GM23338 (cell line): ENCODE measurements at regions not wholly inside any gene's neighbourhood (a gene's known extent, or its start where the extent isn't known, plus 50 kb on each side); places are given as distances from the start of the nearest gene placed in this dataset.

Experiments used
- ATAC-seq: fragments of 200-7000 bp; cut with Tn5 transposase; 3 replicates; pipeline ENCODE4 v1.9.1; 2020
- DNase-seq: peaks from one replicate; pipeline ENCODE4 v3.0.0-alpha.2; 2015; ENCODE audit warnings: low spot score
- H2AFZ ChIP-seq: fragments of 200-600 bp; sonication (generic); 2 replicates; pipeline ENCODE4 v1.8.0; 2016; ENCODE audit warnings: antibody characterized with exemption, mild to moderate bottlenecking, moderate library complexity
- H3F3A ChIP-seq: fragments of 200-600 bp; sonication (generic); replicated peaks from 2 replicates; pipeline ENCODE4 v1.8.0; 2017; ENCODE audit warnings: antibody characterized with exemption, mixed run types, low read depth
- H3K27ac ChIP-seq: fragments of 200-600 bp; sonication (generic); 2 replicates; pipeline ENCODE4 v1.6.1; 2016; ENCODE audit warnings: low read depth
- H3K27me3 ChIP-seq: fragments of 200-600 bp; sonication (generic); 2 replicates; pipeline ENCODE4 v1.8.0; 2016; ENCODE audit warnings: mild to moderate bottlenecking, mixed run types, moderate library complexity; ENCODE audit not compliant: insufficient read depth
- H3K36me3 ChIP-seq: fragments of 200-600 bp; sonication (generic); 2 replicates; pipeline ENCODE4 v1.8.0; 2016; ENCODE audit warnings: mild to moderate bottlenecking; ENCODE audit not compliant: insufficient read depth
- H3K4me1 ChIP-seq: fragments of 200-600 bp; sonication (generic); 2 replicates; pipeline ENCODE4 v1.8.0; 2016; ENCODE audit warnings: mild to moderate bottlenecking, moderate library complexity; ENCODE audit not compliant: insufficient read depth
- H3K4me2 ChIP-seq: fragments of 200-600 bp; sonication (generic); 2 replicates; pipeline ENCODE4 v1.7.1; 2017; ENCODE audit warnings: mixed run types
- H3K4me3 ChIP-seq: fragments of 200-600 bp; sonication (generic); 2 replicates; pipeline ENCODE4 v1.6.1; 2016; ENCODE audit warnings: mixed run types
- H3K79me2 ChIP-seq: fragments of 200-600 bp; sonication (generic); replicated peaks from 2 replicates; pipeline ENCODE4 v1.8.0; 2017; ENCODE audit warnings: mild to moderate bottlenecking; ENCODE audit not compliant: insufficient read depth
- H3K9me2 ChIP-seq: fragments of 200-600 bp; sonication (generic); 2 replicates; pipeline ENCODE4 v1.8.0; 2017; ENCODE audit not compliant: insufficient read depth
- H4K20me1 ChIP-seq: fragments of 200-600 bp; sonication (generic); replicated peaks from 2 replicates; pipeline ENCODE4 v1.8.0; 2017; ENCODE audit warnings: mild to moderate bottlenecking; ENCODE audit not compliant: insufficient read depth
- H3K27ac Mint-ChIP-seq: 2 replicates; pipeline ENCODE4 v1.8.0; 2020; ENCODE audit warnings: inconsistent platforms, mild to moderate bottlenecking, moderate library complexity, mixed read lengths
- H3K27me3 Mint-ChIP-seq: 3 replicates; pipeline ENCODE4 v1.8.0; 2022; ENCODE audit warnings: low read depth, mild to moderate bottlenecking, moderate library complexity, mixed read lengths, inconsistent platforms; ENCODE audit not compliant: insufficient read depth, poor library complexity
- H3K36me3 Mint-ChIP-seq: 3 replicates; pipeline ENCODE4 v1.8.0; 2021; ENCODE audit warnings: low read depth, mild to moderate bottlenecking, inconsistent platforms, moderate library complexity, mixed read lengths
- H3K4me1 Mint-ChIP-seq: 3 replicates; pipeline ENCODE4 v1.8.0; 2020; ENCODE audit warnings: mild to moderate bottlenecking, inconsistent platforms, mixed read lengths
- H3K4me3 Mint-ChIP-seq: 3 replicates; pipeline ENCODE4 v1.8.0; 2021; ENCODE audit warnings: moderate library complexity, mild to moderate bottlenecking, inconsistent platforms, mixed read lengths
- H3K9me3 Mint-ChIP-seq: 3 replicates; pipeline ENCODE4 v1.8.0; 2020; ENCODE audit warnings: moderate library complexity, mild to moderate bottlenecking, inconsistent platforms, mixed read lengths
- CREB1 ChIP-seq: fragments of 250-450 bp; sonication (Bioruptor Pico); IDR thresholded peaks from 2 replicates; pipeline ENCODE4 v1.5.0; 2020; ENCODE audit warnings: low read depth, mild to moderate bottlenecking, moderate library complexity
- EZH2 ChIP-seq: fragments of 200-600 bp; sonication (generic); IDR thresholded peaks from one replicate; pipeline ENCODE4 v1.8.0; 2017; ENCODE audit warnings: antibody characterized with exemption, mild to moderate bottlenecking, low read depth; ENCODE audit not compliant: unreplicated experiment
- POLR2AphosphoS5 ChIP-seq: IDR thresholded peaks from 2 replicates; pipeline ENCODE4 v1.6.1; 2016; ENCODE audit warnings: antibody characterized with exemption, low read depth
- STAT1 ChIP-seq: IDR thresholded peaks from one replicate; pipeline ENCODE4 v1.6.1; 2016; ENCODE audit warnings: antibody characterized with exemption; ENCODE audit not compliant: unreplicated experiment
- ZNF114 ChIP-seq: fragments of 250-450 bp; sonication (Bioruptor Pico); IDR thresholded peaks from 2 replicates; pipeline ENCODE4 v1.5.0; 2020; ENCODE audit warnings: mild to moderate bottlenecking, moderate library complexity
- ZNF331 ChIP-seq: fragments of 250-450 bp; sonication (Bioruptor Pico); IDR thresholded peaks from 2 replicates; pipeline ENCODE4 v1.5.0; 2020; ENCODE audit warnings: low read depth, mild to moderate bottlenecking, moderate library complexity
- TF ChIP-seq, protein P1 (sequence below): IDR thresholded peaks from 2 replicates; pipeline ENCODE4 v1.6.1; 2016; ENCODE audit warnings: antibody characterized with exemption
- TF ChIP-seq, protein P2 (sequence below), 2 experiments: fragments of 200-600 bp in 1 of 2; sonication (generic) in 1 of 2; conservative IDR thresholded peaks; 2 replicates each; pipeline versions ENCODE4 v1.5.1 to v1.6.1; 2016 to 2017; ENCODE audit warnings: antibody characterized with exemption in 2 of 2, low read depth in 2 of 2, mild to moderate bottlenecking in 2 of 2, moderate library complexity in 1 of 2
- TF ChIP-seq, protein P3 (sequence below): IDR thresholded peaks from one replicate; pipeline ENCODE4 v1.6.1; 2018; ENCODE audit warnings: antibody characterized with exemption; ENCODE audit not compliant: unreplicated experiment

DNA sequence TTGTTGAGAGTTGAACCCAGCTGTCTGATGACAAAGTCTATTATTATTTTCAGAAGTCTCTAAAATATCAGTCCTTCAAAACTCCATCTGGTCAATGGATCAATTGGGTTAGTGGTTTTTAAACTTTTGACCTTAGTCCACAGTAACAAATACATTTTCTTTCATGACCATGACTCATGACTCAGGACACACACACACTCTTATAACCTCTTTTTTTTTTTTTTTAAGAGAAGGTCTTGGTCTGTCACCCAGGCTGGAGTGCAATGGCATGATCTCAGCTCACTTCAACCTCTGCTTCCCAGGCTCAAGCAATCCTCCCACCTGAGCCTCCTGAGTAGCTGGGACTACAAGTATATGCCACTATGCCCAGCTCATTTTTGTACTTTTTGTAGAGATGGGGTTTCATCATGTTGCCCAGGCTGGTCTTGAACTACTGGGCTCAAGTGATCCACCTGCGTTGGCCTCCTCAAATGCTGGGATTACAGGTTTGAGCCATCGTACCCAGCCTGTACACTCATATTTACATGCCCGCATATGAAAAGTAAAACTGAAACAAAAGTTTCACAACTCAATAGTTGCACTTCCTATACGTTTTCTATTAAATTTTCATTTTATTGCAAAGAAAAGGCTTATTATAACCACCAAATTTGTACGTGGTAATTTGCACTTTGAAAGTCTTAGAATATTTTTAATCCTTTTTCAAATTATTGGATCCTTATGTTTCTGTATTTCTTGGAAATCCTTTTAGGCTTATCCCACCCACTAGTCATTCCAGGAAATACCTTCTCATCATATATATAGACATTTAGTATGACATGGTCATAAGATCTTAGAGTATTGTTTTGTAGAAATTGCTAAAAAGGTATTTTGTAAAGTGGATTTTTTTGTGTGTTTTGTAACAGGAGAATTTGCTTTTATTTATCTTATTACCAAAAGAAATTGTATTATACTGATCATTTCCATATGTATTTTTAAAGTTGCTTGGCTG lies 199.0 kb downstream of the LPIN1 start (continued):
- TF ChIP-seq CREB1 (CRISPR knock-in tag): no peak

DNA sequence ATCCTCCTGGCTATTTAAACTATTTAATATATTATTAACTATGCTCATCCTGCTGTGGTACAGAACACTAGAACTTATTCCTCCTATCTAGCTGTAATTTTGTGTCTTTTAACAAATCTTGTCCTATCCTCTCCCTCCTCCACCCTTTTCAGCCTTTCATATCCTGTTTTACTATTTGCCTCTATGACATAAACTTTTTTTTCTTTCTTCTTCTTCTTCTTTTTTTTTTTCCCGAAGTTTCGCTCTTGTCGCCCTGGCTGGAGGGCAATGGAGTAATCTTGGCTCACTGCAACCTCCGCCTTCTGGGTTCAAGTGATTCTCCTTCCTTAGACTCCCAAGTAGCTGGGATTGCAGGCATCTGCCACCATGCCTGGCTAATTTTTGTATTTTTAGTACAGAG lies 201.5 kb downstream of the LPIN1 start:
- Mint-ChIP-seq H3K9me3 (no peaks in the 10 kb centered on the region), H3K27me3 (no peaks in the 10 kb centered on the region), H3K4me1 (no peaks in the 10 kb centered on the region), H3K36me3 (no peaks in the 10 kb centered on the region), H3K4me3 (no peak overlapping the region), H3K27ac (no peak overlapping the region)
- Histone ChIP-seq H4K20me1 (no peaks in the 10 kb centered on the region), H3F3A (no peaks in the 10 kb centered on the region), H3K79me2 (no peaks in the 10 kb centered on the region), H3K27ac (no peak overlapping the region), H3K4me3 (no peak overlapping the region), H3K4me2 (no peak overlapping the region), H3K27me3 (no peaks in the 10 kb centered on the region), H3K4me1 (no peaks in the 10 kb centered on the region), H3K36me3 (no peaks in the 10 kb centered on the region), H3K9me2 (no peaks in the 10 kb centered on the region), H2AFZ (no peak overlapping the region)
- no peak for DNase-seq
- ATAC-seq: no peak
- TF ChIP-seq EZH2 (no peak), CREB1 (CRISPR knock-in tag) (no peak), POLR2AphosphoS5 (no peak), STAT1 (no peak), ZNF331 (no peak), ZNF114 (CRISPR knock-in tag) (no peak)
- TF ChIP-seq, protein P1, sequence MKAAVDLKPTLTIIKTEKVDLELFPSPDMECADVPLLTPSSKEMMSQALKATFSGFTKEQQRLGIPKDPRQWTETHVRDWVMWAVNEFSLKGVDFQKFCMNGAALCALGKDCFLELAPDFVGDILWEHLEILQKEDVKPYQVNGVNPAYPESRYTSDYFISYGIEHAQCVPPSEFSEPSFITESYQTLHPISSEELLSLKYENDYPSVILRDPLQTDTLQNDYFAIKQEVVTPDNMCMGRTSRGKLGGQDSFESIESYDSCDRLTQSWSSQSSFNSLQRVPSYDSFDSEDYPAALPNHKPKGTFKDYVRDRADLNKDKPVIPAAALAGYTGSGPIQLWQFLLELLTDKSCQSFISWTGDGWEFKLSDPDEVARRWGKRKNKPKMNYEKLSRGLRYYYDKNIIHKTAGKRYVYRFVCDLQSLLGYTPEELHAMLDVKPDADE: no peak
- TF ChIP-seq, protein P2, sequence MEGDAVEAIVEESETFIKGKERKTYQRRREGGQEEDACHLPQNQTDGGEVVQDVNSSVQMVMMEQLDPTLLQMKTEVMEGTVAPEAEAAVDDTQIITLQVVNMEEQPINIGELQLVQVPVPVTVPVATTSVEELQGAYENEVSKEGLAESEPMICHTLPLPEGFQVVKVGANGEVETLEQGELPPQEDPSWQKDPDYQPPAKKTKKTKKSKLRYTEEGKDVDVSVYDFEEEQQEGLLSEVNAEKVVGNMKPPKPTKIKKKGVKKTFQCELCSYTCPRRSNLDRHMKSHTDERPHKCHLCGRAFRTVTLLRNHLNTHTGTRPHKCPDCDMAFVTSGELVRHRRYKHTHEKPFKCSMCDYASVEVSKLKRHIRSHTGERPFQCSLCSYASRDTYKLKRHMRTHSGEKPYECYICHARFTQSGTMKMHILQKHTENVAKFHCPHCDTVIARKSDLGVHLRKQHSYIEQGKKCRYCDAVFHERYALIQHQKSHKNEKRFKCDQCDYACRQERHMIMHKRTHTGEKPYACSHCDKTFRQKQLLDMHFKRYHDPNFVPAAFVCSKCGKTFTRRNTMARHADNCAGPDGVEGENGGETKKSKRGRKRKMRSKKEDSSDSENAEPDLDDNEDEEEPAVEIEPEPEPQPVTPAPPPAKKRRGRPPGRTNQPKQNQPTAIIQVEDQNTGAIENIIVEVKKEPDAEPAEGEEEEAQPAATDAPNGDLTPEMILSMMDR (conservative IDR thresholded peaks at IDR 0.05; ENCODE audit: low read depth in 2 of 2): no peak
- TF ChIP-seq, protein P3, sequence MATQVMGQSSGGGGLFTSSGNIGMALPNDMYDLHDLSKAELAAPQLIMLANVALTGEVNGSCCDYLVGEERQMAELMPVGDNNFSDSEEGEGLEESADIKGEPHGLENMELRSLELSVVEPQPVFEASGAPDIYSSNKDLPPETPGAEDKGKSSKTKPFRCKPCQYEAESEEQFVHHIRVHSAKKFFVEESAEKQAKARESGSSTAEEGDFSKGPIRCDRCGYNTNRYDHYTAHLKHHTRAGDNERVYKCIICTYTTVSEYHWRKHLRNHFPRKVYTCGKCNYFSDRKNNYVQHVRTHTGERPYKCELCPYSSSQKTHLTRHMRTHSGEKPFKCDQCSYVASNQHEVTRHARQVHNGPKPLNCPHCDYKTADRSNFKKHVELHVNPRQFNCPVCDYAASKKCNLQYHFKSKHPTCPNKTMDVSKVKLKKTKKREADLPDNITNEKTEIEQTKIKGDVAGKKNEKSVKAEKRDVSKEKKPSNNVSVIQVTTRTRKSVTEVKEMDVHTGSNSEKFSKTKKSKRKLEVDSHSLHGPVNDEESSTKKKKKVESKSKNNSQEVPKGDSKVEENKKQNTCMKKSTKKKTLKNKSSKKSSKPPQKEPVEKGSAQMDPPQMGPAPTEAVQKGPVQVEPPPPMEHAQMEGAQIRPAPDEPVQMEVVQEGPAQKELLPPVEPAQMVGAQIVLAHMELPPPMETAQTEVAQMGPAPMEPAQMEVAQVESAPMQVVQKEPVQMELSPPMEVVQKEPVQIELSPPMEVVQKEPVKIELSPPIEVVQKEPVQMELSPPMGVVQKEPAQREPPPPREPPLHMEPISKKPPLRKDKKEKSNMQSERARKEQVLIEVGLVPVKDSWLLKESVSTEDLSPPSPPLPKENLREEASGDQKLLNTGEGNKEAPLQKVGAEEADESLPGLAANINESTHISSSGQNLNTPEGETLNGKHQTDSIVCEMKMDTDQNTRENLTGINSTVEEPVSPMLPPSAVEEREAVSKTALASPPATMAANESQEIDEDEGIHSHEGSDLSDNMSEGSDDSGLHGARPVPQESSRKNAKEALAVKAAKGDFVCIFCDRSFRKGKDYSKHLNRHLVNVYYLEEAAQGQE: no peak
